IMR-90 (cell line): ENCODE measurements at regions not wholly inside any gene's neighbourhood (a gene's known extent, or its start where the extent isn't known, plus 50 kb on each side); places are given as distances from the start of the nearest gene placed in this dataset.

Experiments used
- ATAC-seq: fragments of 200-7000 bp; cut with Tn5 transposase; 2 replicates; pipeline ENCODE4 v1.9.1; 2020; ENCODE audit warnings: low read depth, mild to moderate bottlenecking, moderate library complexity
- BruUV-seq: library from RNA; stranded (reverse); fragments of 400-500 nt; replicated peaks from 2 replicates; lab custom pipeline; 2021; lab: Mats Ljungman, UMichigan
- CTCF ChIA-PET: fragments of 300-600 bp; formaldehyde crosslinking; extraction: SDS; loops from one replicate; lab custom pipeline; 2021; ENCODE audit warnings: antibody characterized with exemption; lab: Yijun Ruan, JAX
- POLR2A ChIA-PET: fragments of 300-600 bp; sonication (Branson Sonifier 250); formaldehyde crosslinking; loops from one replicate; lab custom pipeline; 2022; ENCODE audit warnings: antibody characterized with exemption; ENCODE audit not compliant: unreplicated experiment; lab: Charles Lee
- DNase-seq: peaks from one replicate; pipeline ENCODE4 v3.0.0; 2013
- H2AFZ ChIP-seq: replicated peaks from 2 replicates; pipeline ENCODE3; 2013; ENCODE audit warnings: low read length, mild to moderate bottlenecking; ENCODE audit not compliant: poor library complexity
- H2AK5ac ChIP-seq: 2 replicates; pipeline ENCODE4 v1.6.1; 2013; ENCODE audit warnings: low read depth, low read length, inconsistent platforms
- H2AK9ac ChIP-seq: replicated peaks from 2 replicates; pipeline ENCODE3; 2013; ENCODE audit warnings: mild to moderate bottlenecking, low read depth, low read length, moderate library complexity; ENCODE audit not compliant: poor library complexity
- H2BK120ac ChIP-seq: 2 replicates; pipeline ENCODE4 v1.6.1; 2013; ENCODE audit warnings: low read depth, low read length, inconsistent platforms
- H2BK15ac ChIP-seq: 3 replicates; pipeline ENCODE4 v1.6.1; 2013; ENCODE audit warnings: low read depth, low read length, inconsistent platforms
- H2BK20ac ChIP-seq: 2 replicates; pipeline ENCODE4 v1.6.1; 2013; ENCODE audit warnings: low read depth, mild to moderate bottlenecking, inconsistent platforms, low read length, moderate library complexity
- H2BK5ac ChIP-seq: 2 replicates; pipeline ENCODE4 v1.6.1; 2013; ENCODE audit warnings: mild to moderate bottlenecking, low read depth, low read length, inconsistent platforms; ENCODE audit not compliant: poor library complexity, severe bottlenecking
- H3K14ac ChIP-seq: replicated peaks from 2 replicates; pipeline ENCODE4 v1.6.1; 2013; ENCODE audit warnings: low read depth, low read length, inconsistent platforms
- H3K18ac ChIP-seq: 2 replicates; pipeline ENCODE4 v1.6.1; 2013; ENCODE audit warnings: low read depth, low read length, control low read depth
- H3K23ac ChIP-seq: 2 replicates; pipeline ENCODE4 v1.6.1; 2013; ENCODE audit warnings: low read depth, low read length, inconsistent platforms
- H3K27ac ChIP-seq: 2 replicates; pipeline ENCODE4 v1.5.1; 2013; ENCODE audit warnings: mild to moderate bottlenecking, control low read depth, low read length; ENCODE audit not compliant: insufficient read depth
- H3K27me3 ChIP-seq: 2 replicates; pipeline ENCODE4 v1.6.1; 2013; ENCODE audit warnings: low read length; ENCODE audit not compliant: control insufficient read depth, insufficient read depth
- H3K36me3 ChIP-seq: 2 replicates; pipeline ENCODE4 v1.6.1; 2013; ENCODE audit warnings: low read length, mixed read lengths; ENCODE audit not compliant: control insufficient read depth, insufficient read depth
- H3K4ac ChIP-seq: 2 replicates; pipeline ENCODE4 v1.6.1; 2013; ENCODE audit warnings: low read depth, low read length, inconsistent platforms
- H3K4me1 ChIP-seq: 2 replicates; pipeline ENCODE4 v1.6.1; 2013; ENCODE audit warnings: low read length, mixed read lengths; ENCODE audit not compliant: control insufficient read depth, insufficient read depth
- H3K4me2 ChIP-seq: 2 replicates; pipeline ENCODE4 v1.6.1; 2013; ENCODE audit warnings: low read depth, mild to moderate bottlenecking, control low read depth, low read length, moderate library complexity
- H3K4me3 ChIP-seq: 2 replicates; pipeline ENCODE4 v1.5.1; 2013; ENCODE audit warnings: low read depth, mild to moderate bottlenecking, control low read depth, low read length, moderate library complexity; ENCODE audit not compliant: insufficient read depth
- H3K56ac ChIP-seq: 2 replicates; pipeline ENCODE4 v1.6.1; 2013; ENCODE audit warnings: low read length, inconsistent platforms; ENCODE audit not compliant: insufficient read depth; ENCODE audit errors: extremely low read depth
- H3K79me1 ChIP-seq, 2 experiments: 2 replicates each; pipeline ENCODE4 v1.6.1; 2013; ENCODE audit warnings: low read length in 2 of 2, inconsistent platforms in 1 of 2, low read depth in 1 of 2
- H3K9ac ChIP-seq: 2 replicates; pipeline ENCODE4 v1.6.1; 2013; ENCODE audit warnings: low read depth, low read length, control low read depth
- H3K9me1 ChIP-seq: 2 replicates; pipeline ENCODE4 v1.6.1; 2013; ENCODE audit warnings: low read length, inconsistent platforms; ENCODE audit not compliant: insufficient read depth
- H3K9me3 ChIP-seq: 2 replicates; pipeline ENCODE4 v1.6.1; 2013; ENCODE audit warnings: low read length; ENCODE audit not compliant: control insufficient read depth, insufficient read depth
- H4K20me1 ChIP-seq: 2 replicates; pipeline ENCODE4 v1.6.1; 2013; ENCODE audit warnings: low read length, inconsistent platforms; ENCODE audit not compliant: insufficient read depth
- H4K5ac ChIP-seq: 2 replicates; pipeline ENCODE4 v1.6.1; 2013; ENCODE audit warnings: mild to moderate bottlenecking, low read depth, low read length, control low read depth
- H4K8ac ChIP-seq, 2 experiments: 2 replicates each; pipeline ENCODE4 v1.6.1; 2013; ENCODE audit warnings: low read depth in 2 of 2, low read length in 2 of 2, control low read depth in 1 of 2, inconsistent platforms in 1 of 2
- H4K91ac ChIP-seq: 2 replicates; pipeline ENCODE4 v1.6.1; 2013; ENCODE audit warnings: low read depth, low read length, inconsistent platforms; ENCODE audit not compliant: insufficient read depth
- BHLHE40 ChIP-seq: fragments of 150-350 bp; IDR thresholded peaks from 2 replicates; pipeline ENCODE4 v1.6.1; 2016; ENCODE audit warnings: mild to moderate bottlenecking, low read depth, low read length
- CEBPB ChIP-seq: IDR thresholded peaks from 2 replicates; pipeline ENCODE4 v1.6.1; 2012; ENCODE audit warnings: low read depth, low read length, improper control_type of control experiment
- CHD1 ChIP-seq: IDR thresholded peaks from 2 replicates; pipeline ENCODE4 v1.6.1; 2012; ENCODE audit warnings: low read depth, low read length, improper control_type of control experiment
- FOS ChIP-seq: fragments of 150-350 bp; IDR thresholded peaks from 2 replicates; pipeline ENCODE4 v1.6.1; 2016; ENCODE audit warnings: low read depth, low read length
- MAFK ChIP-seq: IDR thresholded peaks from 2 replicates; pipeline ENCODE4 v1.6.1; 2012; ENCODE audit warnings: low read depth, low read length, improper control_type of control experiment
- MAZ ChIP-seq: IDR thresholded peaks from 2 replicates; pipeline ENCODE4 v1.6.1; 2012; ENCODE audit warnings: low read depth, mild to moderate bottlenecking, low read length, improper control_type of control experiment, moderate library complexity, borderline replicate concordance
- MXI1 ChIP-seq: IDR thresholded peaks from 2 replicates; pipeline ENCODE4 v1.6.1; 2012; ENCODE audit warnings: low read depth, mild to moderate bottlenecking, low read length, moderate library complexity, borderline replicate concordance
- NFE2L2 ChIP-seq: fragments of 150-350 bp; IDR thresholded peaks from 2 replicates; pipeline ENCODE4 v1.6.1; 2016; ENCODE audit warnings: low read depth, mild to moderate bottlenecking, low read length
- POLR2A ChIP-seq: IDR thresholded peaks from 2 replicates; pipeline ENCODE4 v1.6.1; 2012; ENCODE audit warnings: mild to moderate bottlenecking, low read depth, low read length
- RAD21 ChIP-seq: IDR thresholded peaks from 2 replicates; pipeline ENCODE4 v1.6.1; 2012; ENCODE audit warnings: low read length, improper control_type of control experiment
- RCOR1 ChIP-seq: IDR thresholded peaks from 2 replicates; pipeline ENCODE4 v1.6.1; 2012; ENCODE audit warnings: mild to moderate bottlenecking, low read length, improper control_type of control experiment; ENCODE audit not compliant: insufficient replicate concordance
- RFX5 ChIP-seq: IDR thresholded peaks from 2 replicates; pipeline ENCODE4 v1.8.0; 2012; ENCODE audit warnings: low read depth, mild to moderate bottlenecking, low read length, moderate library complexity
- SMC3 ChIP-seq: fragments of 150-350 bp; IDR thresholded peaks from 2 replicates; pipeline ENCODE4 v1.6.1; 2016; ENCODE audit warnings: low read depth, mild to moderate bottlenecking, antibody characterized with exemption, low read length, moderate library complexity
- WGBS, 2 experiments: methylation state at CpG; one replicate each; pipeline versions ENCODE4 v1.1.5 to v1.1.7; 2013; ENCODE audit warnings: missing lambda C conversion rate in 2 of 2; ENCODE audit not compliant: insufficient read length in 1 of 2; ENCODE audit errors: extremely low coverage in 2 of 2; 5-methylcytosine and 5-hydroxymethylcytosine counted together
- dilution Hi-C: fragments of 300-500 bp; cut with HindIII; formaldehyde crosslinking; loops from one replicate; pipeline ENCODE4 v1.14.3; 2018; ENCODE audit warnings: low sequenced_read_pairs; ENCODE audit not compliant: unreplicated experiment
- in situ Hi-C: fragments of 300-500 bp; cut with MboI; formaldehyde crosslinking; loops from 3 replicates; pipeline ENCODE4 v1.14.3; 2019; ENCODE audit warnings: low sequenced_read_pairs, inconsistent platforms, mixed read lengths
- intact Hi-C: fragments of 100-400 bp; cut with micrococcal nuclease; formaldehyde crosslinking; loops from 2 replicates; pipeline ENCODE4 v1.10.0; 2022
- TF ChIP-seq, protein P1 (sequence below): fragments of 150-350 bp; IDR thresholded peaks from 2 replicates; pipeline ENCODE4 v1.6.1; 2016; ENCODE audit warnings: low read depth, mild to moderate bottlenecking, low read length, moderate library complexity, borderline replicate concordance
- TF ChIP-seq, protein P2 (sequence below): fragments of 150-350 bp; IDR thresholded peaks from 2 replicates; pipeline ENCODE4 v1.6.1; 2017; ENCODE audit warnings: mild to moderate bottlenecking, antibody characterized with exemption, low read length, low read depth
- TF ChIP-seq, protein P3 (sequence below): conservative IDR thresholded peaks from 2 replicates; pipeline ENCODE4 v1.5.1; 2012; ENCODE audit warnings: mild to moderate bottlenecking, low read depth, low read length, improper control_type of control experiment

DNA sequence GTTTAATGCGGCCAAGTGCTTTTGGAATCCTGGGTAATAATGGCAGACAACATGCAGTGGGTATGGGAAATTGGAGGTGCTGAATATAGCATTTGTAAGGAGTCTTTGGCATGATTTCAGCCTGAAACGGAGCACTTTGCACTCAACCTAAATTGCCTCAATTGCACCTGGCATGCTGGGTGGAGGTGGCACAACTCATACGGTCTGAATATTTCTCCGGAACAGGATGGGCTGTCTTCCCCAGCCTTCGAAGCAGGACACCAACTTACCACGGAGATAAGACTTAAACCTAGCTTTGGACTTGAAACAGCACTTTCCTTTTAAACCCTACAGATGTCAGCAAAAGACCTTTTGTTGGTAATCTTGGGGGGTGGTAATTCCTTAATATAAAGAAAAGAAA, 153.7 kb upstream of the SRRM4 start:
- Histone ChIP-seq H2BK120ac (no peak overlapping the region), H2BK20ac (no peak overlapping the region), H3K56ac (no peak overlapping the region), H2BK15ac (no peak overlapping the region), H3K18ac (no peak overlapping the region), H2AK9ac (no peak overlapping the region), H3K23ac (no peak overlapping the region), H2BK5ac (no peak overlapping the region), H3K27ac (no peak overlapping the region), H3K36me3 (no peaks in the 10 kb centered on the region), H3K79me1 (no peaks in the 10 kb centered on the region), H3K4me1 (no peaks in the 10 kb centered on the region), H3K9me1 (no peaks in the 10 kb centered on the region), H3K4ac (no peak overlapping the region), H2AFZ (no peak overlapping the region), H4K5ac (no peak overlapping the region), H4K91ac (no peak overlapping the region), H3K27me3 (no peaks in the 10 kb centered on the region), H3K4me2 (no peak overlapping the region), H4K20me1 (no peaks in the 10 kb centered on the region), H4K8ac (no peak overlapping the region), H3K4me3 (no peak overlapping the region), H3K9me3 (peaks cover 16% of the 10 kb centered on the region), H3K14ac (no peak overlapping the region), H3K9ac (no peak overlapping the region), H2AK5ac (no peak overlapping the region)
- no CpG with 5 or more reads among the region's 6 CpGs for WGBS, 2 experiments
- in situ Hi-C loops = no loop called here
- dilution Hi-C loops = no loop called here
- ChIA-PET CTCF (no interaction called here), POLR2A (no interaction called here)
- intact Hi-C loops = no loop called here
- ATAC-seq = no peak
- DNase-seq = no peak
- TF ChIP-seq MXI1 = no peak
- no peak for TF ChIP-seq CEBPB
- no peak for TF ChIP-seq BHLHE40
- TF ChIP-seq MAFK = no peak
- no peak for TF ChIP-seq RFX5
- TF ChIP-seq FOS = no peak
- no peak for TF ChIP-seq SMC3
- no peak for TF ChIP-seq POLR2A
- no peak for TF ChIP-seq RCOR1
- no peak for TF ChIP-seq CHD1
- no peak for TF ChIP-seq MAZ
- TF ChIP-seq RAD21 = no peak
- TF ChIP-seq, protein P1, sequence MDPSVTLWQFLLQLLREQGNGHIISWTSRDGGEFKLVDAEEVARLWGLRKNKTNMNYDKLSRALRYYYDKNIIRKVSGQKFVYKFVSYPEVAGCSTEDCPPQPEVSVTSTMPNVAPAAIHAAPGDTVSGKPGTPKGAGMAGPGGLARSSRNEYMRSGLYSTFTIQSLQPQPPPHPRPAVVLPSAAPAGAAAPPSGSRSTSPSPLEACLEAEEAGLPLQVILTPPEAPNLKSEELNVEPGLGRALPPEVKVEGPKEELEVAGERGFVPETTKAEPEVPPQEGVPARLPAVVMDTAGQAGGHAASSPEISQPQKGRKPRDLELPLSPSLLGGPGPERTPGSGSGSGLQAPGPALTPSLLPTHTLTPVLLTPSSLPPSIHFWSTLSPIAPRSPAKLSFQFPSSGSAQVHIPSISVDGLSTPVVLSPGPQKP = no peak
- no peak for TF ChIP-seq NFE2L2
- TF ChIP-seq, protein P2, sequence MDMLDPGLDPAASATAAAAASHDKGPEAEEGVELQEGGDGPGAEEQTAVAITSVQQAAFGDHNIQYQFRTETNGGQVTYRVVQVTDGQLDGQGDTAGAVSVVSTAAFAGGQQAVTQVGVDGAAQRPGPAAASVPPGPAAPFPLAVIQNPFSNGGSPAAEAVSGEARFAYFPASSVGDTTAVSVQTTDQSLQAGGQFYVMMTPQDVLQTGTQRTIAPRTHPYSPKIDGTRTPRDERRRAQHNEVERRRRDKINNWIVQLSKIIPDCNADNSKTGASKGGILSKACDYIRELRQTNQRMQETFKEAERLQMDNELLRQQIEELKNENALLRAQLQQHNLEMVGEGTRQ = no peak
- TF ChIP-seq, protein P3, sequence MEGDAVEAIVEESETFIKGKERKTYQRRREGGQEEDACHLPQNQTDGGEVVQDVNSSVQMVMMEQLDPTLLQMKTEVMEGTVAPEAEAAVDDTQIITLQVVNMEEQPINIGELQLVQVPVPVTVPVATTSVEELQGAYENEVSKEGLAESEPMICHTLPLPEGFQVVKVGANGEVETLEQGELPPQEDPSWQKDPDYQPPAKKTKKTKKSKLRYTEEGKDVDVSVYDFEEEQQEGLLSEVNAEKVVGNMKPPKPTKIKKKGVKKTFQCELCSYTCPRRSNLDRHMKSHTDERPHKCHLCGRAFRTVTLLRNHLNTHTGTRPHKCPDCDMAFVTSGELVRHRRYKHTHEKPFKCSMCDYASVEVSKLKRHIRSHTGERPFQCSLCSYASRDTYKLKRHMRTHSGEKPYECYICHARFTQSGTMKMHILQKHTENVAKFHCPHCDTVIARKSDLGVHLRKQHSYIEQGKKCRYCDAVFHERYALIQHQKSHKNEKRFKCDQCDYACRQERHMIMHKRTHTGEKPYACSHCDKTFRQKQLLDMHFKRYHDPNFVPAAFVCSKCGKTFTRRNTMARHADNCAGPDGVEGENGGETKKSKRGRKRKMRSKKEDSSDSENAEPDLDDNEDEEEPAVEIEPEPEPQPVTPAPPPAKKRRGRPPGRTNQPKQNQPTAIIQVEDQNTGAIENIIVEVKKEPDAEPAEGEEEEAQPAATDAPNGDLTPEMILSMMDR = no peak
- no TSS peak for BruUV-seq
